Astrocyte of the spinal cord (primary cell): ENCODE measurements at regions not wholly inside any gene's neighbourhood (a gene's known extent, or its start where the extent isn't known, plus 50 kb on each side); places are given as distances from the start of the nearest gene placed in this dataset.

Experiments
- DNase-seq: peaks from one replicate; pipeline ENCODE4 v3.0.0; 2011; ENCODE audit warnings: low read depth, low spot score
- H3K4me3 ChIP-seq: 2 replicates; pipeline ENCODE4 v1.5.1; 2011; ENCODE audit warnings: low read depth, mild to moderate bottlenecking, low read length, moderate library complexity
- CTCF ChIP-seq: IDR thresholded peaks from 2 replicates; pipeline ENCODE4 v1.5.1; 2012; ENCODE audit warnings: low read depth, mild to moderate bottlenecking, low read length, inconsistent platforms
- in situ Hi-C: cut with HindIII; loops from 2 replicates; pipeline ENCODE4 v1.10.0; 2017; ENCODE audit warnings: low sequenced_read_pairs

- TF ChIP-seq CTCF = no peak
- in situ Hi-C loops = no loop called here
- DNase-seq = no peak
Observed at GRCh38 chr18:53864770-53865169, 359.7 kb downstream of the MBD2 start.

GRCh38 chr18:53862921-53863320 lies 361.5 kb downstream of the MBD2 start:
- in situ Hi-C loops = no loop called here
- H3K4me3 ChIP-seq = no peak overlapping the region
- DNase-seq = no peak
- no peak for TF ChIP-seq CTCF

More at GRCh38 chr18:53864770-53865169, 359.7 kb downstream of the MBD2 start:
- no peak overlapping the region for H3K4me3 ChIP-seq

DNA sequence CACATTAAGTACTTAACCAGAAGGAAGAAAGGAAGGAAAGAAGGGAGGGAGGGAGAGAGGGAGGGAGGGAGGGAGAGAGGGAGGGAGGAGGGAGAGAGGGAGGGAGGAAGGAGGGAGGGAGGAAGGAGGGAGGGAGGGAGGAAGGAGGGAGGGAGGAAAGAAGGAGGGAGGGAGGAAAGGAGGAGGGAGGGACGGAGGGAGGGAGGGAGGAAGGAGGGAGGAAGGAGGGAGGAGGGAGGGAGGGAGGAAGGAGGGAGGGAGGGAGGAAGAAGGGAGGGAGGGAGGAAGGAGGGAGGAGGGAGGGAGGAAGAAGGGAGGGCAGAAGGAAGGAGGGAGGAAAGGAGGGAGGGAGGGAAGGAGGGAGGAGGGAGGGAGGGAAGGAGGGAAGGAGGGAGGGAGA lies 363.3 kb downstream of the MBD2 start:
- in situ Hi-C loops = no loop called here
- DNase-seq = no peak
- no peak overlapping the region for H3K4me3 ChIP-seq
- no peak for TF ChIP-seq CTCF

DNA sequence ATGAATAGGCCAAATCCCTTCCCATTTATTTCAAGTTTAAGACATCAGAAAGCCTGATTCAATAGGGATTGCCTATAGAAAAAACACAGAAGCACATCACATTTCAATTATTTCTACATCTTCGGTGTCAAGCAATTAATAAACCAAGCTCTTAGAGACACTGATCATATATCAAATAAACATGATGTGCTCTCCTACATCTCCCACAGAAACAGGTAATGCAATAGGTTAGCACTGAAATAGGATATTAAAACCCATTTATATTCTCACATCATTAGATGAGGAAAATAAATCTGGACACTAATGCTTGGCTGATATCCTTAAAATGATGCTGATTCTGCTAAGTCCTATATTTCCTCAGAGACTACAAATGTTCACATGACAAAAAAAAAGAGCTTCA lies 364.7 kb downstream of the MBD2 start:
- TF ChIP-seq CTCF = no peak
- DNase-seq = no peak
- no peak overlapping the region for H3K4me3 ChIP-seq
- in situ Hi-C loops = no loop called here

GRCh38 chr18:53850902-53851301 lies 373.6 kb downstream of the MBD2 start:
- TF ChIP-seq CTCF = no peak
- in situ Hi-C loops = no loop called here
- no peak for DNase-seq
- no peak overlapping the region for H3K4me3 ChIP-seq

DNA sequence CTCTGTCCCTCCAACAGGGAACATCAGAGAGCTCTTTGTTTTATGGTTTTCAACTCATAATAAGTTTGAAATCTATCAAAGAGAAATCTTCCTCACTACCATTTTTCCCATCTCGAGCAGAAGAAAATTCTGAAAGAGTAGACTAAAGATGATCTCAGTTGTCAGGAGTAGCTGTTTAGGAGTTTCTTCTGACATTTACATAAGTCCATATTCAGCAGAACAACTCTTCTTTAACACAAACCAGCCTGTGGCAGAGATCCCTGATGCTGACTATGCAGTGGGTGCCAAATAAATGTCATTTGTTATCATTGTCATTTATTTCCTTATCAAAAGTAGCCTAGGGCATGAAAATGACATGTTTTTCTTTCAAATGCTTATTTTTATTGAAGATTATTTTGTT lies 380.7 kb downstream of the MBD2 start:
- no peak for DNase-seq
- TF ChIP-seq CTCF = no peak
- H3K4me3 ChIP-seq = no peak overlapping the region
- in situ Hi-C loops = no loop called here
